ENCODE measurements at regions not wholly inside any gene's neighbourhood (a gene's known extent, or its start where the extent isn't known, plus 50 kb on each side); places are given as distances from the start of the nearest gene placed in this dataset.

GRCh38 chrY:20968237-20968636, 212.3 kb downstream of the RPS4Y2 start:
- no peak overlapping the region for H3K27ac ChIP-seq (ENCODE audit: low read length)

GRCh38 chrY:20971371-20971770, 215.5 kb downstream of the RPS4Y2 start:
- Histone ChIP-seq H3K27ac (ENCODE audit: low read length) (no peak overlapping the region), H3K27me3 (replicated peaks in 1 of 2; ENCODE audit: control insufficient read depth in 2 of 2, extremely low read depth in 1 of 2, insufficient read depth in 2 of 2, low read length in 1 of 2) (no peaks in the 10 kb centered on the region), H3K9me3 (no peaks in the 10 kb centered on the region), H3K4me1 (ENCODE audit: control insufficient read depth in 1 of 2, extremely low read depth in 1 of 2, insufficient read depth in 2 of 2, low read length in 2 of 2) (no peaks in the 10 kb centered on the region), H3K36me3 (ENCODE audit: control insufficient read depth in 2 of 2, extremely low read depth in 1 of 2, insufficient read depth in 1 of 2, low read length in 1 of 2) (no peaks in the 10 kb centered on the region), H3K4me3 (ENCODE audit: control insufficient read depth in 1 of 2, extremely low read depth in 1 of 2, low read length in 1 of 2) (no peak overlapping the region)
- H3K4me3 Mint-ChIP-seq, result no peak overlapping the region
- no peak for DNase-seq
- peaks cover 0 to 3% (median 0%) of the 10 kb centered on the region in 3 donors for H3K4me1 Mint-ChIP-seq
- ChIA-PET POLR2A (no interaction called here), CTCF (no interaction called here)
- no peaks in the 10 kb centered on the region for H3K27me3 Mint-ChIP-seq
- no peaks in the 10 kb centered on the region for H3K9me3 Mint-ChIP-seq
- no peaks in the 10 kb centered on the region for H3K36me3 Mint-ChIP-seq
- no peak for ATAC-seq (replicated peaks in 1 of 4)
- H3K27ac Mint-ChIP-seq, result no peak overlapping the region

More at GRCh38 chrY:20968237-20968636, 212.3 kb downstream of the RPS4Y2 start:
- Histone ChIP-seq H3K27me3 (replicated peaks in 1 of 2; ENCODE audit: control insufficient read depth in 2 of 2, extremely low read depth in 1 of 2, insufficient read depth in 2 of 2, low read length in 1 of 2) (no peaks in the 10 kb centered on the region), H3K4me1 (ENCODE audit: control insufficient read depth in 1 of 2, extremely low read depth in 1 of 2, insufficient read depth in 2 of 2, low read length in 2 of 2) (no peaks in the 10 kb centered on the region), H3K4me3 (ENCODE audit: control insufficient read depth in 1 of 2, extremely low read depth in 1 of 2, low read length in 1 of 2) (no peak overlapping the region), H3K9me3 (no peaks in the 10 kb centered on the region), H3K36me3 (ENCODE audit: control insufficient read depth in 2 of 2, extremely low read depth in 1 of 2, insufficient read depth in 1 of 2, low read length in 1 of 2) (no peaks in the 10 kb centered on the region)
- CTCF ChIA-PET, result no interaction called here
- H3K27ac Mint-ChIP-seq, result no peak overlapping the region
- H3K9me3 Mint-ChIP-seq, result no peaks in the 10 kb centered on the region
- no CpG with 5 or more reads among the region's 1 CpG for WGBS (ENCODE audit: insufficient coverage)
- no peak overlapping the region for H3K4me3 Mint-ChIP-seq
- DNase-seq (peak in 1 of 35 experiments; percentile 29), ATAC-seq (replicated peaks in 1 of 4) (peak in 1 of 4 experiments; percentile 56)
- H3K4me1 Mint-ChIP-seq, result peaks cover 0 to 4% (median 0%) of the 10 kb centered on the region in 3 donors
- no peaks in the 10 kb centered on the region for H3K36me3 Mint-ChIP-seq
- no peaks in the 10 kb centered on the region for H3K27me3 Mint-ChIP-seq
- POLR2A ChIA-PET, result no interaction called here

- no peak for ATAC-seq (replicated peaks in 1 of 4)
- WGBS (ENCODE audit: insufficient coverage), result no CpG with 5 or more reads among the region's 1 CpG
- H3K27me3 Mint-ChIP-seq, result no peaks in the 10 kb centered on the region
These were observed 230.1 kb downstream of the RPS4Y2 start for GRCh38 chrY:20986037-20986436.

GRCh38 chrY:20990123-20990522, 234.2 kb downstream of the RPS4Y2 start:
- H3K4me1 Mint-ChIP-seq, result peaks cover 0 to 21% (median 0%) of the 10 kb centered on the region in 3 donors
- Histone ChIP-seq H3K36me3 (ENCODE audit: control insufficient read depth in 2 of 2, extremely low read depth in 1 of 2, insufficient read depth in 1 of 2, low read length in 1 of 2) (no peaks in the 10 kb centered on the region), H3K9me3 (no peaks in the 10 kb centered on the region), H3K27me3 (replicated peaks in 1 of 2; ENCODE audit: control insufficient read depth in 2 of 2, extremely low read depth in 1 of 2, insufficient read depth in 2 of 2, low read length in 1 of 2) (no peaks in the 10 kb centered on the region), H3K4me1 (ENCODE audit: control insufficient read depth in 1 of 2, extremely low read depth in 1 of 2, insufficient read depth in 2 of 2, low read length in 2 of 2) (peaks cover 0 to 19% of the 10 kb centered on the region in 2 experiments), H3K27ac (ENCODE audit: low read length) (no peak overlapping the region), H3K4me3 (ENCODE audit: control insufficient read depth in 1 of 2, extremely low read depth in 1 of 2, low read length in 1 of 2) (no peak overlapping the region)
- WGBS (ENCODE audit: insufficient coverage), result no CpG with 5 or more reads among the region's 1 CpG
- H3K27ac Mint-ChIP-seq, result peak overlapping the region in 1 of 2 donors; percentile 93
- DNase-seq (no peak), ATAC-seq (replicated peaks in 1 of 4) (no peak)
- H3K9me3 Mint-ChIP-seq, result no peaks in the 10 kb centered on the region
- peak overlapping the region in 1 of 3 donors; percentile 21 for H3K4me3 Mint-ChIP-seq
- H3K36me3 Mint-ChIP-seq, result no peaks in the 10 kb centered on the region
- ChIA-PET POLR2A (no interaction called here), CTCF (no interaction called here)
- H3K27me3 Mint-ChIP-seq, result no peaks in the 10 kb centered on the region

More at GRCh38 chrY:20986037-20986436, 230.1 kb downstream of the RPS4Y2 start:
- H3K9me3 ChIP-seq, result no peaks in the 10 kb centered on the region
- ChIA-PET CTCF (no interaction called here), POLR2A (no interaction called here)
- H3K4me3 ChIP-seq (ENCODE audit: control insufficient read depth in 1 of 2, extremely low read depth in 1 of 2, low read length in 1 of 2), result no peak overlapping the region
- H3K4me1 ChIP-seq (ENCODE audit: control insufficient read depth in 1 of 2, extremely low read depth in 1 of 2, insufficient read depth in 2 of 2, low read length in 2 of 2), result peaks cover 0 to 12% of the 10 kb centered on the region in 2 experiments
- Mint-ChIP-seq H3K27ac (no peak overlapping the region), H3K9me3 (no peaks in the 10 kb centered on the region), H3K4me3 (no peak overlapping the region), H3K36me3 (peaks cover 2% of the 10 kb centered on the region), H3K4me1 (peaks cover 0 to 13% (median 0%) of the 10 kb centered on the region in 3 donors)
- H3K27ac ChIP-seq (ENCODE audit: low read length), result no peak overlapping the region
- H3K36me3 ChIP-seq (ENCODE audit: control insufficient read depth in 2 of 2, extremely low read depth in 1 of 2, insufficient read depth in 1 of 2, low read length in 1 of 2), result no peaks in the 10 kb centered on the region
- no peaks in the 10 kb centered on the region for H3K27me3 ChIP-seq (replicated peaks in 1 of 2; ENCODE audit: control insufficient read depth in 2 of 2, extremely low read depth in 1 of 2, insufficient read depth in 2 of 2, low read length in 1 of 2)
- DNase-seq, result no peak

GRCh38 chrY:20990869-20991548, 235.1 kb downstream of the RPS4Y2 start:
- Histone ChIP-seq H3K36me3 (ENCODE audit: control insufficient read depth in 2 of 2, extremely low read depth in 1 of 2, insufficient read depth in 1 of 2, low read length in 1 of 2) (no peaks in the 10 kb centered on the region), H3K27ac (ENCODE audit: low read length) (peak overlapping the region; percentile 68), H3K27me3 (replicated peaks in 1 of 2; ENCODE audit: control insufficient read depth in 2 of 2, extremely low read depth in 1 of 2, insufficient read depth in 2 of 2, low read length in 1 of 2) (no peaks in the 10 kb centered on the region), H3K4me3 (ENCODE audit: control insufficient read depth in 1 of 2, extremely low read depth in 1 of 2, low read length in 1 of 2) (peak overlapping the region in 1 of 2 donors; percentile 27), H3K4me1 (ENCODE audit: control insufficient read depth in 1 of 2, extremely low read depth in 1 of 2, insufficient read depth in 2 of 2, low read length in 2 of 2) (peaks cover 0 to 19% of the 10 kb centered on the region in 2 experiments), H3K9me3 (no peaks in the 10 kb centered on the region)
- H3K36me3 Mint-ChIP-seq, result no peaks in the 10 kb centered on the region
- H3K4me3 Mint-ChIP-seq, result peak overlapping the region in 1 of 3 donors; percentile 69
- WGBS (ENCODE audit: insufficient coverage), result 0% methylated on average over 1 of the region's 1 CpG
- H3K27me3 Mint-ChIP-seq, result no peaks in the 10 kb centered on the region
- ATAC-seq (replicated peaks in 1 of 4) (peak in 2 of 4 experiments; percentile 90 to 92), DNase-seq (peak in 8 of 35 experiments; percentile 1 to 47 (median 6))
- H3K27ac Mint-ChIP-seq, result peak overlapping the region in 1 of 2 donors; percentile 93
- H3K4me1 Mint-ChIP-seq, result peaks cover 0 to 21% (median 0%) of the 10 kb centered on the region in 3 donors
- CTCF ChIA-PET, result no interaction called here
- POLR2A ChIA-PET, result interaction anchor here in 1 of 2 donors (0.6 kb wide), 1 partner anchor 9 kb away, joined by 3 read pairs; no protein-coding TSS in a partner anchor
- H3K9me3 Mint-ChIP-seq, result no peaks in the 10 kb centered on the region

- no peaks in the 10 kb centered on the region for H3K36me3 ChIP-seq (ENCODE audit: control insufficient read depth in 2 of 2, extremely low read depth in 1 of 2, insufficient read depth in 1 of 2, low read length in 1 of 2)
- H3K27me3 Mint-ChIP-seq, result no peaks in the 10 kb centered on the region
- no peak overlapping the region for H3K4me3 Mint-ChIP-seq
- H3K9me3 ChIP-seq, result no peaks in the 10 kb centered on the region
- no peak for ATAC-seq (replicated peaks in 1 of 4)
- CTCF ChIA-PET, result no interaction called here
- no peaks in the 10 kb centered on the region for H3K36me3 Mint-ChIP-seq
- H3K27ac Mint-ChIP-seq, result no peak overlapping the region
- H3K27ac ChIP-seq (ENCODE audit: low read length), result no peak overlapping the region
- peaks cover 0 to 10% (median 0%) of the 10 kb centered on the region in 3 donors for H3K4me1 Mint-ChIP-seq
- no peaks in the 10 kb centered on the region for H3K9me3 Mint-ChIP-seq
- no peaks in the 10 kb centered on the region for H3K27me3 ChIP-seq (replicated peaks in 1 of 2; ENCODE audit: control insufficient read depth in 2 of 2, extremely low read depth in 1 of 2, insufficient read depth in 2 of 2, low read length in 1 of 2)
- no peak overlapping the region for H3K4me3 ChIP-seq (ENCODE audit: control insufficient read depth in 1 of 2, extremely low read depth in 1 of 2, low read length in 1 of 2)
- no CpG with 5 or more reads among the region's 2 CpGs for WGBS (ENCODE audit: insufficient coverage)
- DNase-seq, result no peak
- POLR2A ChIA-PET, result no interaction called here
- no peaks in the 10 kb centered on the region for H3K4me1 ChIP-seq (ENCODE audit: control insufficient read depth in 1 of 2, extremely low read depth in 1 of 2, insufficient read depth in 2 of 2, low read length in 2 of 2)
These were observed 241.4 kb downstream of the RPS4Y2 start for GRCh38 chrY:20997355-20997754.

Measured in T-cell (primary cell).